ENCODE measurements at regions not wholly inside any gene's neighbourhood (a gene's known extent, or its start where the extent isn't known, plus 50 kb on each side); places are given as distances from the start of the nearest gene placed in this dataset.

DNA sequence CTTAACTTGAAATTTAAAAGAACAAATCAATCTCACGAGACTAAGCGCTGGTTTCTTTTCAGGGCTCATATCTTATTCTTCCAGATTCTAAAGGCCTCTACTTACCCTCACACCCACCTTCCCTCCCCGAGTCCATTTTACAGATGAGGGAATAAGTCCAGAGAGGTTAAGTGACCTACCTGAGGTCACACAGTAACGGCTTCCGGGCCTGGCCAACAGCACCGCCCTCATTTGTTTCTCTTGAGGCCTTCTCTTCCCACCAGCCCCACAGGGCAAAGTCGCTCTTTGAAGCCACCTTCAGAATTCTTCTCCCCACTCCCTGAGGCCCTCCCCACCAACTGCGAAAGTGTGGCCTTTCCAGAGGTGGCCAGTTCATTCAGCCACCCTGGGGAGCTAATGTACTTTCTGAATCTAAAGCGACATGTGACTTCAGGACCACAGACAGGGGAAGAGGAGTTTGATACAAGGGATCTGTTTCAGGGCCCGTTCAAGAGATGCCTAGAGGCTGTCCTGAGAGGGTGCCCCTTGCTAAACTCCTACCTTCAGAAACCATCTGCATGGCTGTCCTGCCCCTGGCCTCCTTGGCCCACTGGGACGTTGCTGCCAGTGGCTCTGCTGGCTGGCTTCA, 275.3 kb downstream of the HAUS1 start:
- no peak for DNase-seq (ENCODE audit: low spot score)

DNA sequence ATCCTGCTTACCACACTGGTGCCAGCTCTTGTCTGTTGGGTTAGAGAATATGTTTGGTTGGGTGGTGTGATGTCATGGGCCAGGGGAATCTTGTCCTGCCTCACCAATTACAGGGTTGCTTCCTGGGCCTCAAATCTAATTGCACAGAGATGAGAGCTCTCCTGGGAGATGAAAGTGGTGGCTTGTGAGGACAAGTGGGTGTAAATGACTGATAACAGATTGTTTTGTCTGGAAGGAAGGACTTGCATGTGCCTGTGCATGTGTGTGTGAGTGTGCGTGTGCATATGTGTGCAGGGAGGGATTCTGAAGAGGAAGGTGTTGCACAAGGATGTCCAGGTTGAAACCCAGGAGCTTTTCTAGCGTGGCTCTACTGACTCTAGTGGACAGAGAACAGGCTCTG, 271.9 kb downstream of the LOXHD1 start:
- no peak for DNase-seq (ENCODE audit: low spot score)

DNA sequence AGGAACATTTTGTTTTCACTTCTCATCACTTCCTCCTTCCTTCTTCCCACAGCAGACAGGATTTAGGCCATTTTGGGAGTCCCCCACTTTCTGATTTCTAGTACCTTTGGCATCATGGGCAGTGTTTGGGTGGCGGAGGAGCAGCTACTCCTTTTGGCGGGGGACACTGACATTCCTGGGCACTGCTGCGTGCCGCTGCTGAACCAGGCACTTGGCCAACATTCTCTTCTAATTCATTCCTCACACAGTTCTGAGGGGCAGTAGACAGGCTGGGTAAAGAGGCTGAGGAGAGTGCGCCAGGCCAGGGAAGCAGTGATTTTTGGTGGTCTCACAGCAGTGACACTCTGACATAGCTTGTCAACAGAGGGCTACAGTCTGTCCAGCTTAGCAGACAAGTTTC, 270.2 kb downstream of the LOXHD1 start:
- no peak for DNase-seq (ENCODE audit: low spot score)

DNA sequence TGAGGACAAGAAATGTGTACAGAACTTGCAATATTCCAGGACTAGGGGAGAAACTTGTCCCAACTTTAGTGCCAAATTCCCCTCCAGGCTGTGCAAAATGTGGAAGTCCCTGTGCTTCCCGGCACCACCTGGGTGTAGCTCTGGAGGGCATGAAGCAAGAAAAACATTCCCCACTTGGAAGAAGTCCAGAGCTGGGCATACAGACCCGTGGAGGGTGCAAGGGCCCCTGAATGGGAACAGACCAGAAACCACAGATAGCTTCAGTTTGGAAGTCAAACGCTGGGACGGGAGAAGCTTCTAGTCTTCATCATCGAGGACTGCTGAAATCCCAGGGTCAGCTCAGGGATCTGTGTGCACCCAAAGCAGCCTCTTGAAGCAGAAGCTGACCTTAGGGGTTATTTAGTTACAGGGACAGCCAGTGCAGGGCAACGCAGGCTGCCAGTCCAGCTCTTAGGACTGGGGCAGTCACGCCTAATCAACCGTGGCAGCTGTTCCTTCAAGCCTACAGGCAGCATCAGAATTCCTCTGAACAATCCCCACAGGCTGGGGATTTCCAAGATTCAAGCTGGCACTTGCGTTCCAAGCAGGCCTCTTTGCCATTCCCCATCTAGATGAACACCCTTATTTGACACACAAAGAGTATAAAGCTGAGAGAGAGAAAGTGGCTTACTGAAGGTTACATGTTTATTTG, 269.4 kb downstream of the LOXHD1 start:
- no peak for DNase-seq (ENCODE audit: low spot score)

DNA sequence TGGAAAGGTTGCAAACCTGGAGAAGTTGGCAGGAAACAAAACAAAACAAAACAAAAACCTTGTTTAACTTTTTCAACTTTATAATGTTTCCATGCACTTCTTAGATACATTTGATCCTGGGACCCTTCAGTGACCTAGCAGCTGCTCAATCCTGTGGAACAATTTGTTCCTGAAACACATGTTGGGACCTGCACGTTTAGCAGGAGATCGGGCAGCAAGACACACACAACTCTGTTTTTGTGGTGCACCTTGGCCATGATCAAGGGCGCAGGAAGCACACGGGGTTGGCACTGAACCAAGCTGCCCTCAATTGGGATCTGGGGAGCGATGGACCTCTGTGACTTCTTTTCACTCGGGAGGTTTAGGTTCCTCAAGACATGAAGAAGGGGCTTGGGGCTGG, 268.7 kb downstream of the LOXHD1 start:
- no peak for DNase-seq (ENCODE audit: low spot score)

DNA sequence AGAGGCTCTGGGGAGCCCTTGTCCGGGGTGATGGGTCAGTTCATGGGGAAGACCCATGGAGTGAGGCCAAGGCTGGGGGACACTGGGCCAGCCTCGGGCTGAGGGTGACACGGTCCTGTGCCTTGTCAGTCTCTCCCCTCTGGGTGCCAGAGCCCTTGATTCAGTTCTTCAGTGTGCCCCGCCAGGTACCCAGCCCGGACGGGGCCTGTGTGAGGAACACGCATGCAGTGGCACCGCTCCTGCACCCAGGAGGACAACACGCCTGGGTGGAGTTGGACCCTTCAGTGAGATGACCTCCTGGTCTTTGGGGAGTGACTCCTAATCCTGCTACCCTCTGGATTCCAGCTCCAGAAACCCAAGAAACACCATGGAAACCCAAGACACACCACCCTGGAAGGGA, 264.4 kb downstream of the LOXHD1 start:
- no peak for DNase-seq (ENCODE audit: low spot score)

DNA sequence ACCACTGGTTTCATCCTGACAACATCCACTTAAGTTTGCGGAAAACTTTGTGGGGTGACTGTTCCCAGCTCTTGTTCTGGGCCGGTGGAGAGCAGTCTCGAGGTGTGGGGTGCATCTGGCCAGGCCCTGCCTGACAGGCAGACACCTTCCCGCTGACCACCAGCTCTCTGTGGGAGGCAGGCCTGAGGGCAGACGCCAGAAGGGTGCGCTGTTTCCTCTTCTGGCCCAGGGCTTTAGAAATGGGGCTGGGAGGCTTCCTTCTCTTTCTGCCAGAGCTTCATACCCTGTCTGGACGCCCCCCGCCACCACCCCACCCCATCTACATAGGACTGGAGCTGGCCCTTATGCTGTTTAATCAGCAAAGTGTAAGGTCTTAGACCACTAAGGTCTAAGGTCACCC, 263.8 kb downstream of the LOXHD1 start:
- DNase-seq (ENCODE audit: low spot score), result no peak

DNA sequence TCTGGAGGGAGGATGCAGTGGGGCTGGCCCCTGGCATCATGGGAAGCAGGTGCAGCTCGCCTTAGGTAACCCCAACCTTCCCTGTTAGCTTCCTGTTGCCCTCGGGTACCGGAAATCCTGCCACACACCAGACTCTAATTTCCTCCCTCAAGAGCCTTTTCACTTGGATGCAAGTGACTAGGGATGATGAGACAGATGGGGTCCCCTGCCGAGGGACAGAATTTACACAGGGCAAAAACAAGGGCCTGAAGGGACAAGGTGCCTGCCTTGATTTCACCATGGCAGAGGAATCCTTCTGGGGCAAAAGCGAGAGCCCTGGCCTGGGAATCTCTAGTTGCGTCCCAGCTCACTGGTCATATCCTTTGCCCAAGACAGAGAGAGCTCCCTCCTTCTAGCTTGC, 263.1 kb downstream of the LOXHD1 start:
- no peak for DNase-seq (ENCODE audit: low spot score)

DNA sequence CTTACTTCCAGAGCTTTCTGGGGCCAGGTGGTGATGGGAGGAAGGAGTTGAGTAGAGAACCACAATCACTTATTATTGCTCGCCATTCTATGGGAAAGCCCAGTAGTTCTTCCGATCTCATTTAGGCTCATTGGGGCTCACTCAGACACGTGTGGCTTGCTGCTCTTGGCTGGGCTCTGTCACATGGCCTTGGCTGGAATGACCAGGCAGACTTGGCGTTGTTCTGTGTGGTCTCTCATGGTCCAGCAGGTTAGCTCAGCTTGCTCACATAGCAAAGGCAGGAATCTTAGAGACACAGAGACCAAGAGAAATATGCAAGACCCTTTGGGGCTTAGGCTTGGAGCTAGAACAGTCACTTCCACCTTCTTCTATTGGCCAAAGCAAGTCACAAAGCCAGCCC, 261.2 kb downstream of the LOXHD1 start:
- DNase-seq (ENCODE audit: low spot score), result no peak

DNA sequence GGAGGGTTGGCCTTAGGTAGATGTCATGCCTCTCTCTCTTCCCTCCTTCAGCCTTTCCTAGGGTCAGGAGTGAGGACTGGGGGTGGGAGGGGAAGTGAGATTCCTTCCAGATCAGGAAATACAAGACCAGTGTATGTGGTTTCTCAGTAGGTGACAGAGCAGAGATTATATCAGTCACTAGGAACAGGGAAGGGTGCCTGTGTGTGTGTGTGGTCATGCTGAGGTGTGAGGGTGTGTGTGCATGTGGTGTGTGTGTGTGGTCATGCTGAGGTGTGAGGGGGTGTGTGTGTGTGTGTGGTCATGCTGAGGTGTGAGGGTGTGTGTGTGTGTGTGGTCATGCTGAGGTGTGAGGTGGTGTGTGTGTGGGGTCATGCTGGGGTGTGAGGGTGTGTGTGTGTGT, 259.8 kb downstream of the LOXHD1 start:
- DNase-seq (ENCODE audit: low spot score), result no peak

DNA sequence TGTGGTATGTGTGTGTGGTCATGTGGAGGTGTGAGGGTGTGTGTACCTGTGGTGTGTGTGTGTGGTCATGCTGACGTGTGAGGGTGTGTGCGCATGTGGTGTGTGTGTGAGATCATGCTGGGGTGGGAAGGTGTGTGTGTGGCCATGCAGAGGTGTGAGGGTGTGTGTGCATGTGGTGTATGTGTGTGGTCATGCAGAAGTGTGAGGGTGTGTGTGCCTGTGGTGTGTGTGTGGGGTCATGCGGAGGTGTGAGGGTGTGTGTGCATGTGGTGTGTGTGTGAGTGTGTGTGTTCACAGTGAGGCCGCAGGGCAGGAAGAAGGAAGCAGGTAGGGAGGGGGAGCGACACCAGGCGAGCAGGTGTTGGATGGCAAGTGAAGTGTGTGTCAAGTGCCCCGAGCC, 259.0 kb downstream of the LOXHD1 start:
- no peak for DNase-seq (ENCODE audit: low spot score)

DNA sequence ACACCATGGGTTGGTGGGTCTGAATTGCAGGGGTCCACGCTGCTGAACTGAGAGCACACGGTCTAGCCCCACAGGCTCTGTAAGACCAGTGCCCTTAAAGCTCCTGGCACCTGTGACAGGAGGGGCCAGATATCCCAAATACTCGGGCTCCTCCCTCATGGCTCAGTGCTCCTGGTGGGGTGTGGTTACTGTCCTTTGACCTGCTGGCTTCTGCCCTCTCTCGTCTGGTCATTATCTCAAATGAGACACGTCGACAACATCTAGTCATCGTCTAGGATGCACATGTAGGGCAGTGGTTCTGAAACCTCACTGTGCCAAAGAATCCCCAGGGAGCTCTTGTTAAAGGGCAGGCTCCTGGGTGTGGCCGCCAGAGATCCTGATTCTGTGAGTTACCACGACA, 258.4 kb downstream of the LOXHD1 start:
- no peak for DNase-seq (ENCODE audit: low spot score)

DNA sequence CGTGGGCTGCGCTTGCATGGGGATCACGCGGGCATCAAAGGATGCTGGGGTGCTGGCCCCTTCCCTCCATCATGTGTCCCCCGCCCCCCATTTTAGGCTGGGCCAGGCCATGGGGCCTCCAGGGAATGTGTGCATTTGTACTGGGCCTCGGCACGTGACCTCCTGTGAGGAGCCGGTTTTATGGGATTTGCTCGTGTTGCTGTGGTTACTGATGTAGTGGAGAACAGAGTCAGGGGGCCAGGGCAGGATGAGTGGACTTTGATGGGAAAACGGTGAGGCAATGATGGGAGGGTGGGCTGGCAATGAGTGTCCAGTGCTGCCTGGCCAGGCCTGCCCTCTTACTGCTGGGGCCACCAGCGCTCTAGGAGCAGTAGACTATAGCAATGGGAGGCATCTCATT, 257.7 kb downstream of the LOXHD1 start:
- DNase-seq (ENCODE audit: low spot score), result no peak

DNA sequence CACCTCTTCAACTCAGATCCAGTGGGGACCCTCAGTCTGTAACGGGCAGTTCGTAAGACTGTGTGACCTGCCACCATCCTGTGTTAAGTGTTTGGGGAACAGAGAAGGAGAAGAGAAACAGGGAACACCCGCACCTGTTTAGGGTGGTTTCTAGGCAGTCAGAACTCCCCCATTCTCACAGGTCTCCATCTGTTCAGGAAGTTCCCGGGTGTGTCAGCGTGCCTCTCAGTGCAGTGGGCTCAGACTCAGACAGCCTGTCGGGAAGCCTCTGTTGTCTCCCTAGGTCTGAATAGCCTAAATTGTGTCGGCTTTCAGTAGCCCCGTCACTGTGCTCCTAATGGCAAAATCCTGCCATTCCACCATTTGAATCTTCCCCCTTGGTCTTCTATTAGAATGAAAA, 256.6 kb downstream of the LOXHD1 start:
- DNase-seq (ENCODE audit: low spot score), result no peak

DNA sequence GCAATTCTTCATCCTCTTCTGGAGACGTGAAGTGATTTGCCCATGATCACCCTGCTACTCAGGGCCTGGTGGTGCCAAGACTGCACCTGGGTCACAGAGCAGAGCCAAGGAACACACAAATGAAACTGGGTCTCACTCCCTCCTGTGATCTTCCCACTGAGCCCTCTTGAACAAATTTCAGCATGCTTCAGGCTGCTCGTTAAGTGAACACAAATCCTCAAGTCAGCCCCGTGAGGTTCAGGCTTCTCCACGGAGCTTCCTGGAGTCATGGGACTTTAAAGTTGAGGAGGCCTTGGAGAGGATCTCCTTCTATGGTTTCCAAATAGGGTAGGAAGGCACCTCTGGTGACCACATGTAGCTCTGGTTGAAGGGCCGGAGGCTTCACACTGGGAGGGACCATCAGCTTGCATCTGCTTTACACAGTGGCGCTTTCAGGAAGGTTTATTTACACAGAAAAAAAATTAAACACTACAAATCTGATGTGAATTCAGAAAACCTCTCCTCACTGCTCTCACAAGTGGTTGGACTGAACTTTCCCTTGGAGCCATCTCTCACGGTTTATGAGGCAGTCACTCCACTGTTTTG, 255.4 kb downstream of the LOXHD1 start:
- DNase-seq (ENCODE audit: low spot score), result no peak

DNA sequence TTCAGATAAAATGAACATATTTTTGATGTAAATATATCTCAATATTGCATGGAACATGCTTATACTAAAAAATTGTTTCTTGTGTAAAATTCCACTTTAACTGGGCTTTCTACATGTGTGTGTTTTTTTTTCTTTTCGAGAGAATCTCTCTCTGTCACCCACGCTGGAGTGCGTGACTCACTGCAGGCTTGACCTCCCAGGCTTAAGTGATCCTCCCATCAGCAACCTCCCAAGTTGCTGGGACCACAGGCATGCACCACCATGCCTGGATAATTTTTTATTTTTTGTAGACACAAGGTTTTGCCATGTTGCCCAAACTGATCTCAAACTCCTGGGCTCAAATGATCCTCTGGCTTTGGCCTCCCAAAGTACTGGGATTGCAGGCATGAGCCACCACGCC, 254.6 kb downstream of the LOXHD1 start:
- DNase-seq (ENCODE audit: low spot score), result no peak

DNA sequence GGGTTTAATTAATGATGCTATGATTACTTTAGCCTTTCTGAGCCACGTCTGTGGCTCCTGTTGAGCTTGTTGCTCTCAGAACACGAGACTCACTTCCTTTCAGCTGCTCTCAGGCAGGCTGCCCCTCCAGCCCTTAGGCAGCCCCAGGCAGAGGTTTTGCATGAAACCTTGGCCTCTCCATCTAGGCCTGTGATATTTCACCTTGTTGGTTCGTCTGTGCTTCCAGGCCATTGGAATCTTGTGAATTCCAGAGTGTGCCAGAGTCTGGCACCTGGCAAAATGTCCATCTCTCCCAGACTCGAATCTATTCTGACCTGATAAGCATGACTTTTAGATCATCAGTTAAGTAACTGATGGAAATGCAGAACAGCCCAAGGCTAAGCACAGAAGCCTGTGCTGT, 254.1 kb downstream of the LOXHD1 start:
- DNase-seq (ENCODE audit: low spot score), result no peak

DNA sequence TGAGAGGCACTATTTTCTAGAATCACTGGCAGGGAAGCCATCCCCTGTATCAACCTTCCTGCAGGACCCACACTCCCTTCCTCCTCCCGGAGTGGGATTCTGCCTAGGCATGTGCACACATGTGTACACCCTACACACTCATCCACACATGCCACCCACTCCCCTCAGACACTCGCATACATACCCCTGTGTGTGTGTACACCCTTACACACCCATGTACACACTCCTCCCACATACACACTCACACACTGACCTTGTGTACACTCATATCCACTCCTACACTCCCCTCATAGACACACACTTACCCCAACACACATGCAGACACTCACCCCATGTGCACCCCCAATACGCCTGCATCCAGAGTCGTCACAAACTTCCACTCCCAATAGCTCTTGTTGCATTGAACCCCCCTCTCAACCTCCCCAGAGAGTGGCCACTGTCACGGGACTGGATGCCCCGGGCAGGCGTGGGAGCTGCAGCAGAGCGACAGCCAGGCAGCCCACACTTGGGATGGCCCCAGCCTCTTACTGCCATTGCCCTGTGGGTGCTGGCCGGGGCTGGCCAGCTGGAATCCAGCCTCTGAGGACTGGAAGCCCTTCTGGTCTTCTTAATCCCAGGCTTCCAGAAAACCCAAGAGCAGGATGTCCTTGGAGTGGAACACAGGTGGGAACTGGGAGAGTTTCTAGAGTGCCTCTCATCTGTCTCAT, 251.0 kb downstream of the LOXHD1 start:
- no peak for DNase-seq (ENCODE audit: low spot score)

DNA sequence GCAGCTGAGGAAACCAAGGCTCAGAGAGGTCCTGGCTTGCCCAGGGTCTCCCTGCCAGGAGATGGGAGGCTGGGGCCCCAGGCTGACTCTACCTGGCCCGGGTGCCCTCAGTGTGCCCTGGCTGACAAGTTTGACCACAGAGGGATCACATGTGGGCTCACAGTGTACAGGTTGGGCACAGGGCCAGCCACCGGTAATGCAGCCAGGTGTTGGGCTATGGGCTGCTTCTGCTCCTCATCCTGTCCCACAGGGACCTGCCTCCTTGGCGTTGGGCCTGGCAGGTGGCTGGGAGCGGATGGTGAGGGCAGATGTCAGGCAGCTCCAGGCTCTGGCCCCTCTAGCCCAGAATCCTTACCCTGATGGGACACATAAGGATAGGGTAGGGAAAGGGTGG, 250.5 kb downstream of the LOXHD1 start:
- DNase-seq (ENCODE audit: low spot score), result no peak

DNA sequence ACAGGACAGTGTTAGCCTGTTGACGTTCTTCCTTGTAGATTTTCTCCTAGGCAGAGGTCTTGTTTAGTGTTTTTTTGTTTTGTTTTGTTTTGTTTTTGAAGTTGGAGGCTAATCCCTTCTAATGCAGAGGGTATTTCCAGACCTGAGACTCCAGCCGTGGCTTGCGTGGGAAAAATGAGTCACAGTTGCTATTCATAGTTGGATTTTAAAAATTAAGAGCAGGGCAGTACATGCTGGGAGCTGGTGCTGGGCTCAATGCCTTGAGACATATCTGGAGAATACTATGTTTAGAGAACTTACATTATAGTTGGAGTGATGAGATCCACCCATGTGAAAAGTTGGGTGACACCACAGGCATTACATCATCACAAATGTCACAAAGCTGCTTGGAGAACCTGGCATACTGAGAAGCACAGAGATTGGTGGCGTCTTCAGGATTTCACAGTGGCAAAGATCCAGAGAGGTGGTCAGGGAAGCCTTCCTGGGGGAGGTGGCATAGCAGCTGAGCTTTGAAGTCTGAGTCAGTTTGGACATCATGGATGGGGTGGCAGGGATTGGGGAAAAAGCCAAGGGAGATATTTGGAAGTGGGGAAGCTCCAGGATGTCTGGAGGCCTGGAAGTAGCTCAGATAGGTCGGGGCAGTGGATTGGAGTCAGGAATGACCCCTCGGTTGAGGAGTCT, 249.4 kb downstream of the LOXHD1 start:
- DNase-seq (ENCODE audit: low spot score), result no peak

DNA sequence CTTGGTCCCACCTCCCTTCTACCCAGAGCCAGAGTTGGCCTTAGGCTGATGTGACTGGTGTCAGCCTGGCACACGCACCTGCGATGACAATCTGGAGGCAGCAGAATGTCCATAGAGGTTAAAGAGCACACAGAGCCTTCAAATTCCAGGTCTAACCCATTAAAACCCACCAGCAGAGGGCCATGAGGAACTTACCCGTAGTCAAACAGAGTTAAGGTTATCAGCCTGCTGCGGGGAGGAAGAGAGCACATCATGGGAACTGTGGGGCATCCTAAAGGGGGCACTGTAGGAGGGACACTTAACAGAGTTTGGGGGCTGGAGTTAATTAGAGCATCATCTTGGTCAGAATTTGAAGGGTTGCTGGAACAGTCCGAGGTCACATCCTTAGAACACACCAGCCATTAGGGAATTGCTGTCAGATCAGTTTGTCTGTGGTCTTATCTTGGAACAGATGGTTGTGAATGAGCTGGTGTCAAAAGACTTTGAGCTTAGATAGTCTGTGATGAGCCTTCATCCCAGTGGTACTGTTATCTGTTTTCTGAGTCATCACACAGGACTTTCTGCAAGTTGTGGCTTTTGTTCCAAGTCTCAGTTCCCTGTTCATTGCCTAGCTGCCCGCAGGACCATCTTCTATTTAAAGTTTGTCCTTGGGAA, 248.6 kb downstream of the LOXHD1 start:
- no peak for DNase-seq (ENCODE audit: low spot score)

DNA sequence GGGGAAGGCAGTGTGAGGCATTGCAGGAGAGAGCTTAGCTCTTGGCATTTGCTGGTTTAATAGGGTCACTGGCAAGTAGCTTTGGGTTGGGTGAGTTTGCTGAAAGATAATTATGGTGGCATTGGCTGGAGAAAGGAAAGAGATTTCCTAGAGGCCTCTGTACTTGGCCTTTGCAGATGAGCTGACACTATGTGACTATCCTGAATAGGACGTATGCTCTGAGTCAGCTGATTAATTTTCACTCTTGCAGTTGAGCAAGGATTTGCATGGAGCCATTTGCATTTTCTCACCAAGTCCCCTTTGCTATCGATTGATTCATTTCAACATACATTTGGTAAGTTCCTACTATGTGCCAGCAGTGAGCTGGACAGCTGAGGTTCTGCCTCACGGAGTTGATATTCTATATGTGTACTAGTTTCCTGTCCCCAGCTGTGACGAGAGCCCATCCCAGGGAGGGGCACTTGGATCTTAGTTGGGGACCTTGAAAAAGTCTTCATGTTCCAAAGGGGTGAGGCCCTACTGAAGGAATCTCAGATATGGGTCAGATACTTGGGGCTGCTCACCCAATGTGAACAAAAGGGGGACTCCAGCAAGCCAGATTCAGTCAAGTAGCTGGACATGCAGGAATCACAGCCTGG, 245.7 kb downstream of the LOXHD1 start:
- DNase-seq (ENCODE audit: low spot score), result no peak
